ENCODE measurements at regions not wholly inside any gene's neighbourhood (a gene's known extent, or its start where the extent isn't known, plus 50 kb on each side); places are given as distances from the start of the nearest gene placed in this dataset.

DNA sequence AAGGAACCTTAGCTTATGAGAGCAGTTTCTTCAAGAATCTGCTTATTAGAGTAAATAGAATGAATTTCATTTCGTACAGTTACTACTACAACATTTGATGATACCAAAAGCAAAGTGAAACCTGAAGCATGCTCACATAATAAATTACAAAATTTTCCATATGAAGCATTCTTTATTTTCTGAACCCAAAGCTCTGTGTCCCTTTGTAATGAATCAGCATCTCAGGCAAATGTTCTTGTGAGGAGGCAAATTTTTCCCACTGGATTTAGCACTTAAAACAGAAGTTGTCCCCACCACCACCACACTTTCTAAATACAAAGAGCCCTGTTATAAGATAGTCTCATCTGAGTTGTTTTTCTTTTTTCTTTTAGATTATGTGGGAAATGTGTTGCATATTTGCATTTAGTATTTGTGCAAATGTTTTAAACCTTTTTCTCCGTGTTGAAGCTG lies 70.7 kb upstream of the NFKB1 start:
- TF ChIP-seq, protein P1, sequence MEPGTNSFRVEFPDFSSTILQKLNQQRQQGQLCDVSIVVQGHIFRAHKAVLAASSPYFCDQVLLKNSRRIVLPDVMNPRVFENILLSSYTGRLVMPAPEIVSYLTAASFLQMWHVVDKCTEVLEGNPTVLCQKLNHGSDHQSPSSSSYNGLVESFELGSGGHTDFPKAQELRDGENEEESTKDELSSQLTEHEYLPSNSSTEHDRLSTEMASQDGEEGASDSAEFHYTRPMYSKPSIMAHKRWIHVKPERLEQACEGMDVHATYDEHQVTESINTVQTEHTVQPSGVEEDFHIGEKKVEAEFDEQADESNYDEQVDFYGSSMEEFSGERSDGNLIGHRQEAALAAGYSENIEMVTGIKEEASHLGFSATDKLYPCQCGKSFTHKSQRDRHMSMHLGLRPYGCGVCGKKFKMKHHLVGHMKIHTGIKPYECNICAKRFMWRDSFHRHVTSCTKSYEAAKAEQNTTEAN (CRISPR knock-in tag; IDR thresholded peaks at IDR 0.05): no peak
- TF ChIP-seq CBFB (CRISPR knock-in tag; IDR thresholded peaks at IDR 0.05) (no peak), TCF7L2 (IDR thresholded peaks at IDR 0.05; ENCODE audit: low read depth, low read length) (no peak), CAMTA2 (CRISPR knock-in tag; conservative IDR thresholded peaks at IDR 0.05) (no peak), ZNF274 (IDR thresholded peaks at IDR 0.05; ENCODE audit: borderline replicate concordance, low read depth, low read length) (no peak), SIN3A (IDR thresholded peaks at IDR 0.05; ENCODE audit: borderline replicate concordance in 2 of 2, control insufficient read depth in 1 of 2, low read depth in 2 of 2, low read length in 2 of 2) (no peak), ARID2 (IDR thresholded peaks at IDR 0.05) (no peak)
- TF ChIP-seq, protein P2, sequence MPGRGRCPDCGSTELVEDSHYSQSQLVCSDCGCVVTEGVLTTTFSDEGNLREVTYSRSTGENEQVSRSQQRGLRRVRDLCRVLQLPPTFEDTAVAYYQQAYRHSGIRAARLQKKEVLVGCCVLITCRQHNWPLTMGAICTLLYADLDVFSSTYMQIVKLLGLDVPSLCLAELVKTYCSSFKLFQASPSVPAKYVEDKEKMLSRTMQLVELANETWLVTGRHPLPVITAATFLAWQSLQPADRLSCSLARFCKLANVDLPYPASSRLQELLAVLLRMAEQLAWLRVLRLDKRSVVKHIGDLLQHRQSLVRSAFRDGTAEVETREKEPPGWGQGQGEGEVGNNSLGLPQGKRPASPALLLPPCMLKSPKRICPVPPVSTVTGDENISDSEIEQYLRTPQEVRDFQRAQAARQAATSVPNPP (IDR thresholded peaks at IDR 0.05; ENCODE audit: borderline replicate concordance, insufficient read depth, insufficient read length): no peak
- TF ChIP-seq, protein P3, sequence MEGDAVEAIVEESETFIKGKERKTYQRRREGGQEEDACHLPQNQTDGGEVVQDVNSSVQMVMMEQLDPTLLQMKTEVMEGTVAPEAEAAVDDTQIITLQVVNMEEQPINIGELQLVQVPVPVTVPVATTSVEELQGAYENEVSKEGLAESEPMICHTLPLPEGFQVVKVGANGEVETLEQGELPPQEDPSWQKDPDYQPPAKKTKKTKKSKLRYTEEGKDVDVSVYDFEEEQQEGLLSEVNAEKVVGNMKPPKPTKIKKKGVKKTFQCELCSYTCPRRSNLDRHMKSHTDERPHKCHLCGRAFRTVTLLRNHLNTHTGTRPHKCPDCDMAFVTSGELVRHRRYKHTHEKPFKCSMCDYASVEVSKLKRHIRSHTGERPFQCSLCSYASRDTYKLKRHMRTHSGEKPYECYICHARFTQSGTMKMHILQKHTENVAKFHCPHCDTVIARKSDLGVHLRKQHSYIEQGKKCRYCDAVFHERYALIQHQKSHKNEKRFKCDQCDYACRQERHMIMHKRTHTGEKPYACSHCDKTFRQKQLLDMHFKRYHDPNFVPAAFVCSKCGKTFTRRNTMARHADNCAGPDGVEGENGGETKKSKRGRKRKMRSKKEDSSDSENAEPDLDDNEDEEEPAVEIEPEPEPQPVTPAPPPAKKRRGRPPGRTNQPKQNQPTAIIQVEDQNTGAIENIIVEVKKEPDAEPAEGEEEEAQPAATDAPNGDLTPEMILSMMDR (IDR thresholded peaks at IDR 0.05 in 2 of 3, conservative IDR thresholded peaks at IDR 0.05 in 1 of 3; ENCODE audit: insufficient read depth in 2 of 3, low read depth in 1 of 3, low read length in 3 of 3): no peak
- TF ChIP-seq, protein P4, sequence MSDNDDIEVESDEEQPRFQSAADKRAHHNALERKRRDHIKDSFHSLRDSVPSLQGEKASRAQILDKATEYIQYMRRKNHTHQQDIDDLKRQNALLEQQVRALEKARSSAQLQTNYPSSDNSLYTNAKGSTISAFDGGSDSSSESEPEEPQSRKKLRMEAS (CRISPR knock-in tag; IDR thresholded peaks at IDR 0.05): no peak

All from K562 (cell line).